Ishikawa (cell line): ENCODE measurements at regions not wholly inside any gene's neighbourhood (a gene's known extent, or its start where the extent isn't known, plus 50 kb on each side); places are given as distances from the start of the nearest gene placed in this dataset.

Source experiments
- MAX ChIP-seq: IDR thresholded peaks from 2 replicates; pipeline ENCODE4 v1.6.1; 2012
- USF1 ChIP-seq: IDR thresholded peaks from 2 replicates; pipeline ENCODE4 v1.6.1; 2012
- YY1 ChIP-seq: IDR thresholded peaks from 2 replicates; pipeline ENCODE4 v1.6.1; 2012; ENCODE audit warnings: low read depth

GRCh38 chr3:35486295-35486694, 153.0 kb upstream of the ARPP21 start:
- no peak for TF ChIP-seq MAX
- no peak for TF ChIP-seq YY1
- no peak for TF ChIP-seq USF1
